HEK293 (cell line): ENCODE measurements at regions not wholly inside any gene's neighbourhood (a gene's known extent, or its start where the extent isn't known, plus 50 kb on each side); places are given as distances from the start of the nearest gene placed in this dataset.

Source experiments
- CTCF ChIA-PET: fragments of 350-600 bp; formaldehyde crosslinking; extraction: SDS; loops from one replicate; lab custom pipeline; 2021; ENCODE audit warnings: antibody characterized with exemption; lab: Yijun Ruan, JAX
- POLR2A ChIA-PET: fragments of 300-600 bp; formaldehyde crosslinking; extraction: SDS; loops from one replicate; lab custom pipeline; 2020; ENCODE audit warnings: antibody characterized with exemption, inconsistent platforms; lab: Yijun Ruan, JAX
- H3K27ac ChIP-seq: fragments of 200-500 bp; sonication (Bioruptor generic); 2 replicates; pipeline ENCODE4 v1.5.1; 2014; ENCODE audit warnings: low read depth, low read length, control low read depth, inconsistent platforms; ENCODE audit errors: extremely low read depth
- H3K36me3 ChIP-seq, 2 experiments: fragments of 200-500 bp in 1 of 2; sonication (Bioruptor generic) in 1 of 2; 1 replicate in 1 of 2; 2 replicates in 1 of 2; pipeline ENCODE4 v1.5.1; 2014 to 2017; ENCODE audit warnings: inconsistent platforms in 2 of 2, low read length in 2 of 2; ENCODE audit not compliant: control insufficient read depth in 2 of 2, insufficient read depth in 1 of 2
- H3K4me1 ChIP-seq: fragments of 200-500 bp; sonication (Bioruptor generic); 2 replicates; pipeline ENCODE4 v1.5.1; 2014; ENCODE audit warnings: mild to moderate bottlenecking, low read length, inconsistent platforms; ENCODE audit not compliant: control insufficient read depth, insufficient read depth
- H3K4me3 ChIP-seq: 2 replicates; pipeline ENCODE4 v1.5.1; 2011; ENCODE audit warnings: low read depth, mild to moderate bottlenecking, control low read depth, low read length, moderate library complexity
- H3K9me3 ChIP-seq: fragments of 200-500 bp; sonication (Bioruptor generic); 2 replicates; pipeline ENCODE4 v1.5.1; 2014; ENCODE audit warnings: low read depth, low read length, inconsistent platforms; ENCODE audit not compliant: control insufficient read depth, insufficient read depth
- KLF1 ChIP-seq: fragments of 450-650 bp; formaldehyde crosslinking; IDR thresholded peaks from 2 replicates; pipeline ENCODE4 v1.5.1; 2016; ENCODE audit warnings: missing biosample characterization, missing genetic modification characterization
- OSR2 ChIP-seq: fragments of 450-650 bp; formaldehyde crosslinking; IDR thresholded peaks from 2 replicates; pipeline ENCODE4 v1.5.1; 2016; ENCODE audit warnings: missing biosample characterization, missing genetic modification characterization
- PATZ1 ChIP-seq: fragments of 450-650 bp; formaldehyde crosslinking; IDR thresholded peaks from 2 replicates; pipeline ENCODE4 v1.5.1; 2016; ENCODE audit warnings: missing biosample characterization, missing genetic modification characterization
- SCRT2 ChIP-seq: fragments of 450-650 bp; formaldehyde crosslinking; IDR thresholded peaks from 2 replicates; pipeline ENCODE4 v1.5.1; 2016; ENCODE audit warnings: missing biosample characterization, missing genetic modification characterization
- YY1 ChIP-seq: fragments of 450-650 bp; formaldehyde crosslinking; IDR thresholded peaks from 2 replicates; pipeline ENCODE4 v1.5.1; 2018; ENCODE audit warnings: missing biosample characterization, missing genetic modification characterization
- YY2 ChIP-seq: fragments of 450-650 bp; formaldehyde crosslinking; IDR thresholded peaks from 2 replicates; pipeline ENCODE4 v1.5.1; 2016; ENCODE audit warnings: missing biosample characterization, missing genetic modification characterization
- ZBTB48 ChIP-seq: fragments of 450-650 bp; formaldehyde crosslinking; IDR thresholded peaks from 2 replicates; pipeline ENCODE4 v1.5.1; 2016; ENCODE audit warnings: missing biosample characterization, missing genetic modification characterization
- ZBTB49 ChIP-seq: fragments of 450-650 bp; formaldehyde crosslinking; IDR thresholded peaks from 2 replicates; pipeline ENCODE4 v1.5.1; 2016; ENCODE audit warnings: missing biosample characterization, missing genetic modification characterization, low read depth
- ZNF146 ChIP-seq: fragments of 450-650 bp; formaldehyde crosslinking; IDR thresholded peaks from 2 replicates; pipeline ENCODE4 v1.5.1; 2016; ENCODE audit warnings: missing biosample characterization, missing genetic modification characterization
- ZNF148 ChIP-seq: fragments of 450-650 bp; formaldehyde crosslinking; IDR thresholded peaks from 2 replicates; pipeline ENCODE4 v1.5.0; 2017; ENCODE audit warnings: missing biosample characterization, missing genetic modification characterization, borderline replicate concordance
- ZNF18 ChIP-seq: fragments of 450-650 bp; formaldehyde crosslinking; IDR thresholded peaks from 2 replicates; pipeline ENCODE4 v1.5.1; 2016; ENCODE audit warnings: missing biosample characterization, missing genetic modification characterization
- ZNF221 ChIP-seq: fragments of 450-650 bp; formaldehyde crosslinking; IDR thresholded peaks from 2 replicates; pipeline ENCODE4 v1.5.1; 2017; ENCODE audit warnings: missing biosample characterization, missing genetic modification characterization, borderline replicate concordance
- ZNF24 ChIP-seq: fragments of 450-650 bp; formaldehyde crosslinking; IDR thresholded peaks from 2 replicates; pipeline ENCODE4 v1.5.1; 2016; ENCODE audit warnings: missing biosample characterization, missing genetic modification characterization
- ZNF248 ChIP-seq: fragments of 450-650 bp; formaldehyde crosslinking; IDR thresholded peaks from 2 replicates; pipeline ENCODE4 v1.5.1; 2017; ENCODE audit warnings: missing biosample characterization, missing genetic modification characterization
- ZNF302 ChIP-seq: fragments of 450-650 bp; formaldehyde crosslinking; IDR thresholded peaks from 2 replicates; pipeline ENCODE4 v1.5.1; 2016; ENCODE audit warnings: missing biosample characterization, missing genetic modification characterization, low read depth
- ZNF311 ChIP-seq: fragments of 450-650 bp; formaldehyde crosslinking; IDR thresholded peaks from 2 replicates; pipeline ENCODE4 v1.5.1; 2017; ENCODE audit warnings: missing biosample characterization, missing genetic modification characterization, borderline replicate concordance
- ZNF335 ChIP-seq: fragments of 450-650 bp; formaldehyde crosslinking; conservative IDR thresholded peaks from 2 replicates; pipeline ENCODE4 v1.5.1; 2016; ENCODE audit warnings: missing biosample characterization, missing genetic modification characterization
- ZNF48 ChIP-seq: fragments of 450-650 bp; formaldehyde crosslinking; IDR thresholded peaks from 2 replicates; pipeline ENCODE4 v1.5.1; 2016; ENCODE audit warnings: missing biosample characterization, missing genetic modification characterization
- ZNF521 ChIP-seq: fragments of 450-650 bp; formaldehyde crosslinking; IDR thresholded peaks from 2 replicates; pipeline ENCODE4 v1.5.1; 2017; ENCODE audit warnings: missing biosample characterization, mild to moderate bottlenecking, missing genetic modification characterization
- ZNF558 ChIP-seq: fragments of 450-650 bp; formaldehyde crosslinking; IDR thresholded peaks from 2 replicates; pipeline ENCODE4 v1.5.1; 2016; ENCODE audit warnings: missing biosample characterization, missing genetic modification characterization
- ZNF585B ChIP-seq: fragments of 450-650 bp; formaldehyde crosslinking; IDR thresholded peaks from 2 replicates; pipeline ENCODE4 v1.5.1; 2016; ENCODE audit warnings: missing biosample characterization, missing genetic modification characterization
- ZNF626 ChIP-seq: fragments of 450-650 bp; sonication (Bioruptor Pico); formaldehyde crosslinking; IDR thresholded peaks from 2 replicates; pipeline ENCODE4 v1.5.1; 2018; ENCODE audit warnings: missing biosample characterization, missing genetic modification characterization, inconsistent platforms
- ZNF639 ChIP-seq: fragments of 450-650 bp; formaldehyde crosslinking; IDR thresholded peaks from 2 replicates; pipeline ENCODE4 v1.5.1; 2016; ENCODE audit warnings: missing biosample characterization, missing genetic modification characterization
- ZNF704 ChIP-seq: fragments of 450-650 bp; formaldehyde crosslinking; IDR thresholded peaks from 2 replicates; pipeline ENCODE4 v1.5.1; 2016; ENCODE audit warnings: missing biosample characterization, missing genetic modification characterization
- ZNF747 ChIP-seq: fragments of 450-650 bp; formaldehyde crosslinking; IDR thresholded peaks from 2 replicates; pipeline ENCODE4 v1.5.1; 2016; ENCODE audit warnings: missing biosample characterization, missing genetic modification characterization
- ZNF785 ChIP-seq: fragments of 450-650 bp; formaldehyde crosslinking; IDR thresholded peaks from 2 replicates; pipeline ENCODE4 v1.5.1; 2016; ENCODE audit warnings: missing biosample characterization, missing genetic modification characterization
- ZSCAN5A ChIP-seq: fragments of 450-650 bp; formaldehyde crosslinking; IDR thresholded peaks from 2 replicates; pipeline ENCODE4 v1.5.1; 2016; ENCODE audit warnings: missing biosample characterization, missing genetic modification characterization

GRCh38 chr2:103423100-103423499 is 661.3 kb downstream of the TMEM182 start (continued):
- TF ChIP-seq OSR2 (tag by site-specific recombination) (no peak), ZNF747 (tag by site-specific recombination) (no peak), YY2 (tag by site-specific recombination) (no peak), ZBTB49 (no peak), YY1 (tag by site-specific recombination) (no peak), ZNF585B (tag by site-specific recombination) (no peak), ZNF639 (no peak), ZNF704 (tag by site-specific recombination) (no peak), ZNF785 (no peak), ZNF148 (tag by site-specific recombination) (no peak)

GRCh38 chr2:103427567-103427966 is 665.7 kb downstream of the TMEM182 start:
- TF ChIP-seq ZNF146 (no peak), ZNF335 (no peak), ZNF221 (tag by site-specific recombination) (no peak), ZBTB48 (tag by site-specific recombination) (no peak), ZNF558 (no peak), ZNF248 (tag by site-specific recombination) (no peak), ZSCAN5A (no peak), ZNF24 (no peak), KLF1 (tag by site-specific recombination) (no peak), PATZ1 (tag by site-specific recombination) (no peak), ZNF521 (no peak), ZNF311 (no peak), ZNF18 (tag by site-specific recombination) (no peak), SCRT2 (tag by site-specific recombination) (no peak), ZNF626 (tag by site-specific recombination) (no peak), ZNF48 (tag by site-specific recombination) (no peak), ZNF302 (tag by site-specific recombination) (no peak)
- POLR2A ChIA-PET, result no interaction called here

More at GRCh38 chr2:103427567-103427966, 665.7 kb downstream of the TMEM182 start:
- no peaks in the 10 kb centered on the region for H3K36me3 ChIP-seq
- CTCF ChIA-PET, result no interaction called here
- H3K27ac ChIP-seq, result no peak overlapping the region
- no peak overlapping the region for H3K4me3 ChIP-seq
- no peaks in the 10 kb centered on the region for H3K4me1 ChIP-seq
- H3K9me3 ChIP-seq, result no peaks in the 10 kb centered on the region
